Pancreas (tissue), 10 donors: ENCODE measurements at regions not wholly inside any gene's neighbourhood (a gene's known extent, or its start where the extent isn't known, plus 50 kb on each side); places are given as distances from the start of the nearest gene placed in this dataset.

Experiments used
- ATAC-seq, 4 donors: fragments of 200-7000 bp; cut with Tn5 transposase; one replicate each; pipeline versions ENCODE4 v1.8.0 to v1.9.1; 2020; ENCODE audit warnings: mild to moderate bottlenecking in 4 of 4, moderate library complexity in 4 of 4
- DNase-seq, 6 donors: peaks; one replicate each; pipeline ENCODE4 v3.0.0-alpha.2; 2020
- FAIRE-seq: peaks from 2 replicates; lab custom pipeline; 2012; peaks lifted over from hg19 to GRCh38; lab: Jason Lieb, UNC
- H3K27ac ChIP-seq, 4 donors: fragments of 200-600 bp; sonication (generic); 1 replicate in 3 of 4; 2 replicates in 1 of 4; pipeline versions ENCODE4 v1.5.0 to v1.8.0; 2020
- H3K27me3 ChIP-seq, 4 donors: fragments of 200-600 bp; one replicate each; pipeline ENCODE4 v1.8.0; 2021
- H3K36me3 ChIP-seq, 3 donors: fragments of 200-600 bp; sonication (generic) in 1 of 3; one replicate each; pipeline versions ENCODE4 v1.5.0 to v1.8.0; 2020 to 2021
- H3K4me1 ChIP-seq, 3 donors: fragments of 200-600 bp; one replicate each; pipeline ENCODE4 v1.8.0; 2021
- H3K4me3 ChIP-seq, 4 donors: fragments of 200-600 bp; sonication (generic) in 2 of 4; one replicate each; pipeline versions ENCODE4 v1.5.0 to v1.8.0; 2020 to 2021
- H3K9me3 ChIP-seq, 4 donors: fragments of 200-600 bp; one replicate each; pipeline ENCODE4 v1.8.0; 2021
- WGBS, 2 donors: extraction: QIAGEN DNeasy Blood & Tissue Kit; methylation state at CpG; one replicate each; pipeline ENCODE4 v1.1.7; 2013; 5-methylcytosine and 5-hydroxymethylcytosine counted together
- intact Hi-C, 3 donors: fragments of 100-400 bp; cut with DNase I; formaldehyde crosslinking; loops; one replicate each; pipeline versions ENCODE4 v1.11.1 to v1.14.2; 2022
- TF ChIP-seq, protein P1 (sequence below), 4 donors: fragments of 200-600 bp; sonication (generic) in 3 of 4; IDR thresholded peaks; one replicate each; pipeline versions ENCODE4 v1.5.0 to v1.8.0; 2021; ENCODE audit warnings: antibody characterized with exemption in 4 of 4
- donor health status: healthy with polysubstance abuse.
- donor health status: DM: no; HTN: no; CAD: no; lungs with moderate emphysema.
- donor health status: DM: no; HTN: no; CAD: no.
- donor health status: control.
- donor health status: control.
- donor health status: Bipolar disorder and iron deficiency.
- donor health status: DM: yes; HTN: yes; CAD: no.
- donor health status: DM: no; HTN: no; CAD: no.
- donor health status: DM: no; HTN: no; CAD: no.
- donor health status: DM: yes; HTN: yes; CAD: no.

DNA sequence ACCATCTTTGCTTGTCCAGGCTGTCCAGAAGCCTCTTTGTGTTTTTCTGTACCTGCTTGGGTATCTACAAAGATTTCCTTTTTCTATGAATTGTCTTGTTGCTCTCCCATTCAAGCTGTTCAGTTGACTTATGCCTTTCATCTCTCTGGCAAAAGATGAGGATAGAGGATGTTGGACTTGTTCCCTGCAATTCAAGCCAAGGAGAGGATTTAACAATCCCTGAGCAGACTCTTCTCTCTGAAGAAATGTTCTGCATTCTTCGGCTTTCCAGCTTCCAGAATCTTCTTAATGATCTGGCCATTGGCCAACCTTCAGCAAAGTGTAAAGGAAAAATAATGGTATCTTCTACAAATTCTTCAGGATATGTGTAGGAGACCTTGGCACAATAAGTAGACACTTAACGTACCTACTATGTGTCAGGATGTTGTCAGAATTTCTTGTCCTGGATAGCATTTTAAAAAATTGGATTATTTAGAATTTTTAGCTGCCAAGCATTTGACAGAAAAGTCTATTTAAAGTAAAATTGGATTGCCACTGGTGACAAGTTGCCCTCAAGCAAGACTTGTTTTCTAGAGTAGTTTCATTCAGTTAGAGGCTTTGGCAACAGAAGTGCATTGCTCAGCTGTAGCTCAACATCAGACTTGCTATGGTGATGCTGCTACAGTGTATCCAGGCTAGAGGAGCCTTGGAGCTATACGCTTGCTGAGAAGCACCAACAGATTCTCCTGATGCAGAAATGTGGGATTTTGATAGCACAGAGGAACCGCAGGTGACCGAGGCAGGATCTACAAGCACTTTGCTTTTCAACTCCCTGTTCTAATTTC lies 455.7 kb downstream of the SUCLA2 start:
- H3K27me3 ChIP-seq: no peaks in the 10 kb centered on the region
- intact Hi-C loops: no loop called here
- WGBS, 2 donors: 46 to 68% methylated on average over 5 of the region's 5 CpGs
- H3K36me3 ChIP-seq: no peaks in the 10 kb centered on the region
- DNase-seq (no peak), ATAC-seq (no peak), FAIRE-seq (no peak)
- TF ChIP-seq, protein P1, sequence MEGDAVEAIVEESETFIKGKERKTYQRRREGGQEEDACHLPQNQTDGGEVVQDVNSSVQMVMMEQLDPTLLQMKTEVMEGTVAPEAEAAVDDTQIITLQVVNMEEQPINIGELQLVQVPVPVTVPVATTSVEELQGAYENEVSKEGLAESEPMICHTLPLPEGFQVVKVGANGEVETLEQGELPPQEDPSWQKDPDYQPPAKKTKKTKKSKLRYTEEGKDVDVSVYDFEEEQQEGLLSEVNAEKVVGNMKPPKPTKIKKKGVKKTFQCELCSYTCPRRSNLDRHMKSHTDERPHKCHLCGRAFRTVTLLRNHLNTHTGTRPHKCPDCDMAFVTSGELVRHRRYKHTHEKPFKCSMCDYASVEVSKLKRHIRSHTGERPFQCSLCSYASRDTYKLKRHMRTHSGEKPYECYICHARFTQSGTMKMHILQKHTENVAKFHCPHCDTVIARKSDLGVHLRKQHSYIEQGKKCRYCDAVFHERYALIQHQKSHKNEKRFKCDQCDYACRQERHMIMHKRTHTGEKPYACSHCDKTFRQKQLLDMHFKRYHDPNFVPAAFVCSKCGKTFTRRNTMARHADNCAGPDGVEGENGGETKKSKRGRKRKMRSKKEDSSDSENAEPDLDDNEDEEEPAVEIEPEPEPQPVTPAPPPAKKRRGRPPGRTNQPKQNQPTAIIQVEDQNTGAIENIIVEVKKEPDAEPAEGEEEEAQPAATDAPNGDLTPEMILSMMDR (IDR thresholded peaks at IDR 0.05): no peak
- no peaks in the 10 kb centered on the region for H3K9me3 ChIP-seq
- no peak overlapping the region for H3K4me3 ChIP-seq
- no peaks in the 10 kb centered on the region for H3K4me1 ChIP-seq
- no peak overlapping the region for H3K27ac ChIP-seq

DNA sequence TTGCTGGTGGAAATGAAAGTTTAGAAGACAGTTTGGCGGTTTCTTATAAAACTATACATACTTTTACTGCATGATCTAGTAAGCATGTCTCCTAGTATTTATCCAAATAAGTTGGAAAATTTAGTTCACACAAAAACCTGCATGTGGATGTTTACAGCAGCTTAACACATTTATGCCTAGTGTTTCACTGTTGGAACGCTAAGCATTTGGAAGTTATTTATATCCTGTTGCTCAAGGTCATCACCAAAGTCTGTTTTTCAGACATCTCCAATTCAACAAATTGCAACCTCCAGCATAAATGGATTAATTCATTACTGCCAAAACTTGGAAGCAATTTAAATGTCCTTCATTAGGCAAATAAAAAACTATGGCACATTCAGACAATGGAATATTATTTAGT lies 461.8 kb downstream of the SUCLA2 start:
- DNase-seq (no peak), FAIRE-seq (no peak), ATAC-seq (no peak)
- Histone ChIP-seq H3K27ac (no peak overlapping the region), H3K27me3 (no peaks in the 10 kb centered on the region), H3K9me3 (no peaks in the 10 kb centered on the region), H3K4me1 (no peaks in the 10 kb centered on the region), H3K36me3 (no peaks in the 10 kb centered on the region), H3K4me3 (no peak overlapping the region)
- intact Hi-C loops: no loop called here
- 41 to 52% methylated on average over 2 of the region's 2 CpGs for WGBS, 2 donors
- TF ChIP-seq, protein P1 (IDR thresholded peaks at IDR 0.05): no peak

DNA sequence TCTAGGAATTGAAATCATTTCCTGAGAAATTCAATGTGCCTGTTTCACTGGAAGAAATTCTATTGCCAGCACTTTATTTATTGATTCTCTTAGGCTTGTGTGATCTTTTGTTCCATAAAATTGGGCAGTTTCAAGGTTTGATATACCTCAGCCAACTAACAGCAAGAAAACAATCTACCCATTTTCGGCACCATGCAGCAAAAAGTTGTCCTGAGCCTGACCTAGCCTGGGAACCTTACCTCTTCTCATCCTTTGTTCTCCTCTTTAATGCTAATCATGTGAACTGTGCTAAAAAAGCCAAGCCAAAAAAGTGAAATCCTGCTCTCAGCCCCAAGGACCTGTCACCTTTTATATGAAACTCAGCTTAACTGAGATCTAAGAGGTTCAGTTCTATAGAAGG lies 477.3 kb downstream of the SUCLA2 start:
- no peak for FAIRE-seq
- H3K4me3 ChIP-seq: no peak overlapping the region
- no peaks in the 10 kb centered on the region for H3K4me1 ChIP-seq
- ATAC-seq: no peak
- H3K36me3 ChIP-seq: peaks cover 0 to 3% (median 0%) of the 10 kb centered on the region in 3 donors
- TF ChIP-seq, protein P1 (IDR thresholded peaks at IDR 0.05): no peak
- H3K27ac ChIP-seq: no peak overlapping the region
- H3K9me3 ChIP-seq: no peaks in the 10 kb centered on the region
- intact Hi-C loops: no loop called here
- WGBS, 2 donors: 35 to 63% methylated on average over 1 of the region's 1 CpG
- no peak for DNase-seq
- H3K27me3 ChIP-seq: no peaks in the 10 kb centered on the region

DNA sequence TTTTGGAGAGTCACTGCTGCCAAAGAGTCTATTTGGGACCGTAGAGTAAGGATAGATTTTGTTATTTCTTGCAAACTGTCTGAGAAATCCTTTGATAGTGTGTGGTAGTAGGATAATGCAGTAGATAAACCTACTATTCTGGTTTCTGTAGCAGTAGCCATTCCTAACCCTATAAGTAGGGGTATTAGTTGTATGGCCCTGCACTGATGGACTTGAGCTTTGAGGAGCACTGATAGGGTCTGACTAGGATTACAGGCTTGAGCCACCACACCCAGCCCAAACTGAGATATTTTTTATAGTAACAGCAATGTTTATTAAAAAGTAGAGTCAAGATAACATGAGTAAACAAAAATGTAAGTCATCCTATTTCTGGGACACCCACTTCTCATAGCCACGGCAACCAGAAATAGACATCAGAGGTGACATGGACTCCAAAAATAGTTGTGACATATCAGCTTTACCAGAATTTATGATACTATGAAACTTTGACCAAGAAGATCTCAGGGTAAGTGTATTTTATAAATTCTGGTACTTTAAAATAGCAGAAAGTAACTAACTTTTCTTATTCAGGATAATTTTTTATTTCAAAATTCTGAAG lies 479.1 kb downstream of the SUCLA2 start:
- no peak for ATAC-seq
- H3K4me1 ChIP-seq: no peaks in the 10 kb centered on the region
- H3K9me3 ChIP-seq: no peaks in the 10 kb centered on the region
- no peaks in the 10 kb centered on the region for H3K27me3 ChIP-seq
- intact Hi-C loops: no loop called here
- peaks cover 0 to 3% (median 0%) of the 10 kb centered on the region in 3 donors for H3K36me3 ChIP-seq
- 69 to 85% methylated on average over 2 of the region's 2 CpGs for WGBS, 2 donors
- TF ChIP-seq, protein P1 (IDR thresholded peaks at IDR 0.05): no peak
- DNase-seq: no peak
- no peak overlapping the region for H3K27ac ChIP-seq
- FAIRE-seq: no peak
- H3K4me3 ChIP-seq: no peak overlapping the region

DNA sequence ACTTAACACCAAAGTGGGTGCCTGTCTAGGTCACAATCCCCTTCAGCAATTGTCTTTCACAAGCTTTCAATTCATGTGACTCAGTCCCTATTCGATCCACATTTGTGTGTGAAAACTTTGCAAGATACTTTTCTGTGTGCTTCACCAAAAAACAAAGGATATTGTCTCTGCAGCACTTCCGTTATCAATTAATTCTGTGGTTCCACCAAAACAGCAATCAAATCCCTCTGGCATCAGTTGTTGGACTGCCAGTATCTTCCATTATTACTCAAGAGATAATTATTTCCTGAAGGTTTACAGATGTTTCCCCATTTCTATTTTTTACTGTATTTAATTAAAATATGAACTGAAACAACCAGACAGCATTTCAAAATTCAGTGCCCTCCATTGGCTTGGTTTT lies 481.4 kb downstream of the SUCLA2 start:
- Histone ChIP-seq H3K27ac (no peak overlapping the region), H3K36me3 (no peaks in the 10 kb centered on the region), H3K27me3 (no peaks in the 10 kb centered on the region), H3K4me3 (no peak overlapping the region), H3K4me1 (no peaks in the 10 kb centered on the region), H3K9me3 (no peaks in the 10 kb centered on the region)
- TF ChIP-seq, protein P1 (IDR thresholded peaks at IDR 0.05): no peak
- no peak for FAIRE-seq
- no peak for ATAC-seq
- no peak for DNase-seq
- intact Hi-C loops: no loop called here
- WGBS, 2 donors: 36 to 39% methylated on average over 2 of the region's 2 CpGs
